Adrenal gland (tissue), 9 donors: ENCODE measurements at regions not wholly inside any gene's neighbourhood (a gene's known extent, or its start where the extent isn't known, plus 50 kb on each side); places are given as distances from the start of the nearest gene placed in this dataset.
"Not testable (repeated sequence)": the region's sequence is repeated elsewhere in the genome, so short reads cannot be mapped to it uniquely, and the experiment has no call there.

Experiments
- DNase-seq, 7 donors: peaks; one replicate each; pipeline ENCODE4 v3.0.0-alpha.2; 2019 to 2020
- H3K27ac ChIP-seq, 5 donors: fragments of 200-600 bp; sonication (generic) in 4 of 5; 1 replicate in 3 of 5; 2 replicates in 2 of 5; pipeline versions ENCODE4 v1.5.1 to v1.8.0; 2016 to 2020; ENCODE audit warnings: mild to moderate bottlenecking in 1 of 5
- H3K27me3 ChIP-seq: fragments of 200-600 bp; 2 replicates; pipeline ENCODE4 v1.8.0; 2021
- H3K36me3 ChIP-seq, 2 donors: fragments of 200-600 bp; replicated peaks in 1 of 2; 1 replicate in 1 of 2; 2 replicates in 1 of 2; pipeline versions ENCODE4 v1.5.1 to v1.8.0; 2018 to 2022
- H3K4me1 ChIP-seq, 2 donors: fragments of 200-600 bp; replicated peaks in 1 of 2; 1 replicate in 1 of 2; 2 replicates in 1 of 2; pipeline versions ENCODE4 v1.5.1 to v1.8.0; 2018 to 2021
- H3K4me3 ChIP-seq, 4 donors: fragments of 200-600 bp; sonication (generic) in 3 of 4; one replicate each; pipeline ENCODE4 v1.5.1; 2016 to 2018
- H3K9me3 ChIP-seq, 3 donors: fragments of 200-600 bp; sonication (generic) in 1 of 3; replicated peaks in 1 of 3; 1 replicate in 2 of 3; 2 replicates in 1 of 3; pipeline versions ENCODE4 v1.5.1 to v1.8.0; 2016 to 2021
- POLR2A ChIP-seq, 2 donors: fragments of 450-650 bp; IDR thresholded peaks; one replicate each; pipeline ENCODE4 v1.6.1; 2017; ENCODE audit warnings: antibody characterized with exemption in 2 of 2, mild to moderate bottlenecking in 2 of 2, moderate library complexity in 1 of 2
- WGBS, 4 donors: extraction: QIAGEN DNeasy Blood & Tissue Kit in 2 of 4; methylation state at CpG; one replicate each; pipeline versions ENCODE4 v1.1.5 to v1.1.7; 2013 to 2017; 5-methylcytosine and 5-hydroxymethylcytosine counted together
- intact Hi-C, 2 donors: fragments of 100-400 bp; cut with DNase I; formaldehyde crosslinking; loops; one replicate each; pipeline versions ENCODE4 v1.14.1 to v1.15.0; 2022 to 2023
- TF ChIP-seq, protein P1 (sequence below), 6 experiments: fragments of 450-650 bp in 4 of 6; fragments of 200-600 bp in 2 of 6; sonication (generic) in 1 of 6; IDR thresholded peaks; 1 replicate in 5 of 6; 2 replicates in 1 of 6; pipeline versions ENCODE4 v1.5.1 to v1.8.0; 2016 to 2021; ENCODE audit warnings: antibody characterized with exemption in 6 of 6, mild to moderate bottlenecking in 2 of 6, moderate library complexity in 1 of 6
- donor health status: healthy with polysubstance abuse.
- donor health status: Bipolar disorder and iron deficiency.
- donor health status: DM: yes; HTN: yes; CAD: no.
- donor health status: DM: no; HTN: no; CAD: no.
- donor health status: DM: no; HTN: no; CAD: no.

DNA sequence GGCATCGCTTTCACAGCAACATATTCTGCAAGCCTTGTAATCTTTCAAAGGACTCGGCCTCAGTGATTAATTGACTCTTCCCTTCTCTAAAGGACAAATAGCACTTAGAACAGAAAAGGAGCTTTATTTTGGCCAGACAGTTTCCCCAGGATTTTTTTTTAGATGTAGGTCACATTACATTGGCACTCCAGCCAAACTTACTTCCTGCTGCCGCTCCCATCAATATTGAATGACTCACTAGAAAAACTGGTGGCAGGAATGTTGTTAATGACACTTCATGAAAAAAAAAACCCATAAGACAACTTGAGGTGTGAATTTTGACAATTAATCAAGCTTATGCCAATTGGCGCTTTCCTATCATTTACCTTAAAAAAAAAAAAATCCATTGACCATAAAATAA is 432.6 kb downstream of the TOX3 start:
- H3K9me3 ChIP-seq, result no peaks in the 10 kb centered on the region
- TF ChIP-seq, protein P1, sequence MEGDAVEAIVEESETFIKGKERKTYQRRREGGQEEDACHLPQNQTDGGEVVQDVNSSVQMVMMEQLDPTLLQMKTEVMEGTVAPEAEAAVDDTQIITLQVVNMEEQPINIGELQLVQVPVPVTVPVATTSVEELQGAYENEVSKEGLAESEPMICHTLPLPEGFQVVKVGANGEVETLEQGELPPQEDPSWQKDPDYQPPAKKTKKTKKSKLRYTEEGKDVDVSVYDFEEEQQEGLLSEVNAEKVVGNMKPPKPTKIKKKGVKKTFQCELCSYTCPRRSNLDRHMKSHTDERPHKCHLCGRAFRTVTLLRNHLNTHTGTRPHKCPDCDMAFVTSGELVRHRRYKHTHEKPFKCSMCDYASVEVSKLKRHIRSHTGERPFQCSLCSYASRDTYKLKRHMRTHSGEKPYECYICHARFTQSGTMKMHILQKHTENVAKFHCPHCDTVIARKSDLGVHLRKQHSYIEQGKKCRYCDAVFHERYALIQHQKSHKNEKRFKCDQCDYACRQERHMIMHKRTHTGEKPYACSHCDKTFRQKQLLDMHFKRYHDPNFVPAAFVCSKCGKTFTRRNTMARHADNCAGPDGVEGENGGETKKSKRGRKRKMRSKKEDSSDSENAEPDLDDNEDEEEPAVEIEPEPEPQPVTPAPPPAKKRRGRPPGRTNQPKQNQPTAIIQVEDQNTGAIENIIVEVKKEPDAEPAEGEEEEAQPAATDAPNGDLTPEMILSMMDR (IDR thresholded peaks at IDR 0.05), result no peak
- no peak for TF ChIP-seq POLR2A (IDR thresholded peaks at IDR 0.05)
- no peaks in the 10 kb centered on the region for H3K27me3 ChIP-seq
- H3K36me3 ChIP-seq, result no peaks in the 10 kb centered on the region
- H3K4me1 ChIP-seq, result no peaks in the 10 kb centered on the region
- intact Hi-C loops, result no loop called here
- DNase-seq, result no peak
- no peak overlapping the region for H3K27ac ChIP-seq
- H3K4me3 ChIP-seq, result no peak overlapping the region
- 46 to 68% (median 56%) methylated on average over 4 of the region's 4 CpGs for WGBS, 4 donors

DNA sequence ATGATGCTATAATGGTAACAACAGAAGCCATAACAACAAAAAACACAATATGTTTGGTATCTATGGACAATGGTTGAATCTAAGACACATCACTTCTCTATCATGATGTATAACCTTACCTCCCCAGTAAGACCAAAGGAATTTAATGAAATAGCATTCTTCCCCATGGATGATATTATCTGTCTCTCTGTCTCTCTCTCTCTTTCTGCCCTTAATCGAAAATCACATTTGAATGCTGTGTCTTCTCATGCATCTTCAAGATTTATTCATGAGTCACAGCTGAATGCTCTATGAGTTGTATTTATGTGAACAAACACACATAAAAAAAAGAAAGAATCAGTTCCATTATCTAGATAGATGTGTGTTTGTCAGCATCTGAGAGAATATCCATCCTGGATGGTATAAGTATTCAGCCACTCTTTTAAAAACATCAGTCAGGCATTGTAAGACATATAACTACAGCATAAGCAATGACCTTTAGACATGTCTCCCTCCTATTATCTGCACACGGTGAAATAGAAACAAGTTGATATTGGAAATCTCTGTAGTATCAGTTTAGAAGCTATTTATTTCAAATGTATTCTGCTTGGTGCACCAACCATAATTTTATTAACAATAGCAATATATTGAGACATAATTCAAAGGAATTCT is 433.3 kb downstream of the TOX3 start:
- no peak for DNase-seq
- Histone ChIP-seq H3K4me1 (no peaks in the 10 kb centered on the region), H3K27me3 (no peaks in the 10 kb centered on the region), H3K9me3 (no peaks in the 10 kb centered on the region), H3K36me3 (no peaks in the 10 kb centered on the region), H3K4me3 (no peak overlapping the region), H3K27ac (no peak overlapping the region)
- WGBS, 4 donors, result 44 to 66% (median 47%) methylated on average over 2 of the region's 2 CpGs
- no peak for TF ChIP-seq POLR2A (IDR thresholded peaks at IDR 0.05)
- TF ChIP-seq, protein P1 (IDR thresholded peaks at IDR 0.05), result no peak
- intact Hi-C loops, result no loop called here

DNA sequence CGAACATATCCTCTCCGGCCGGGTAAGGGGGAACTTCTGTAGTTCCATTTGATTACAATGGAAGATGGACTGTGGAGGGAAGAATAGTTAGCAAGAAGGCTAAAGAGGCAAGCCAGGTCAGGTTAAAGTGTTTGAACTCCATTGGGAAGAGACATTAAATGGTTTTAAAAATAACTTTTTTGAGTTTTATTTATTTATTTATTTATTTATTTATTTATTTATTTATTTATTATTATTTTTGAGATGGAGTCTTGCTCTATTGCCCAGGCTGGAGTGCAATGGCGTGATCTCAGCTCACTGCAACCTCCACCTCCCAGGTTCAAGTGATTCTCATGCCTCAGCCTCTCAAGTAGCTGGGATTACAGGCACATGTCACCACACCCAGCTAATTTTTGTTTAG is 441.9 kb downstream of the TOX3 start:
- H3K36me3 ChIP-seq, intact Hi-C loops, H3K9me3 ChIP-seq, H3K27ac ChIP-seq, H3K4me3 ChIP-seq, DNase-seq, H3K27me3 ChIP-seq, H3K4me1 ChIP-seq: not testable (repeated sequence)
- WGBS, 4 donors, result 77 to 89% (median 82%) methylated on average over 4 of the region's 4 CpGs

DNA sequence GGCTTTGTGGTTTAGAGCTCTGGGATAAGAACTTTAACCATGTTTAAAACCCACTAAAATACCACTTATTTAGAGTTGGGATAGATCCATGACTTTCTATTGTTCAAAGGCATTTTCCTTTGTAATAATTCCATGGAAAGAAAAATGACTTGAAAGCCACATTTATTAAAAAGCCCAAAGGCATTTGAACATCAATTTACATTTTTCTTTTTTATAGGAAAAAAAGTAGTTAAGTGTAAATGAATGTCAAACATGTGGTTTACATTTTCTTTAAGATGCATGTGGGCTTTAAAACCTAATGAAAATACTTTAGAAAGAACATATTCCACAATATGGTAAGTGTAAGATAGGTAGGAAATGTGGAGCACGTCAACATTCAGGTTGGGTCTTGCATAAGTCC is 443.2 kb downstream of the TOX3 start:
- Histone ChIP-seq H3K27ac (no peak overlapping the region), H3K9me3 (no peaks in the 10 kb centered on the region), H3K4me1 (no peaks in the 10 kb centered on the region), H3K36me3 (no peaks in the 10 kb centered on the region), H3K27me3 (no peaks in the 10 kb centered on the region), H3K4me3 (no peak overlapping the region)
- no peak for DNase-seq
- WGBS, 4 donors, result 70 to 81% (median 77%) methylated on average over 1 of the region's 1 CpG
- no peak for TF ChIP-seq POLR2A (IDR thresholded peaks at IDR 0.05)
- TF ChIP-seq, protein P1 (IDR thresholded peaks at IDR 0.05), result no peak
- intact Hi-C loops, result no loop called here

DNA sequence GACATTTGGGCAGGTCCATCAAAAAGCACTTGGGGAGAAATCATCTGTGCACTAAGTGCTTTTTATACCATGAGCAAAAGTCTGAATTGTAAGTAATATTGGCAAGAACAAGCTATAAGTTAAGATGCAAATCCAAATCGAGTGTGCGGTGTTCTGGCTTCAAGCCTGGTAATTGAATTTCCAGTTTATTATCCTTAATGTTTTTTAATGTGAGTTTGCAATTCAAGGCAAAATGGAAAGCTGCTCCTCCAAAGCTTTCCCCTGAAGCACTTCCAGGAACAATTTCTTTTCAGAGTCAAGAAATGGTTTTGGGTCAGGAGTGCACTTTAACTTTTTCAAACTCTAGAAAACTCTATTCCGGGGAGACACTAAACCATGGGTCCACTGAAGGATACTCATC is 445.7 kb downstream of the TOX3 start:
- Histone ChIP-seq H3K9me3 (no peaks in the 10 kb centered on the region), H3K4me1 (no peaks in the 10 kb centered on the region), H3K4me3 (no peak overlapping the region), H3K27ac (no peak overlapping the region), H3K27me3 (no peaks in the 10 kb centered on the region), H3K36me3 (no peaks in the 10 kb centered on the region)
- 78 to 82% (median 80%) methylated on average over 3 of the region's 3 CpGs for WGBS, 4 donors
- TF ChIP-seq, protein P1 (IDR thresholded peaks at IDR 0.05), result no peak
- TF ChIP-seq POLR2A (IDR thresholded peaks at IDR 0.05), result no peak
- DNase-seq, result no peak
- intact Hi-C loops, result no loop called here
